K562 (cell line): ENCODE measurements at regions not wholly inside any gene's neighbourhood (a gene's known extent, or its start where the extent isn't known, plus 50 kb on each side); places are given as distances from the start of the nearest gene placed in this dataset.
A peak's percentile ranks its signal among the peaks of the same experiment; 100 is the strongest.
"Not testable (repeated sequence)": the region's sequence is repeated elsewhere in the genome, so short reads cannot be mapped to it uniquely, and the experiment has no call there.

ENCODE experiments used
- ATAC-seq: fragments of 200-7000 bp; cut with Tn5 transposase; 3 replicates; pipeline ENCODE4 v1.9.1; 2020; ENCODE audit warnings: moderate library complexity
- BruUV-seq: library from RNA; stranded (reverse); fragments of 400-500 nt; replicated peaks from 2 replicates; lab custom pipeline; 2021; lab: Mats Ljungman, UMichigan
- CTCF ChIA-PET: fragments of 300-600 bp; formaldehyde crosslinking; extraction: SDS; loops from one replicate; lab custom pipeline; 2021; ENCODE audit warnings: low intra/inter-chr PET ratio; lab: Yijun Ruan, JAX
- POLR2A ChIA-PET: fragments of 300-600, 350-650 bp; sonication (Branson Sonifier 250); formaldehyde crosslinking; extraction: SDS; loops from one replicate; lab custom pipeline; 2021; ENCODE audit warnings: antibody characterized with exemption, inconsistent platforms; lab: Yijun Ruan, JAX
- DNase-seq, 4 experiments: peaks; one replicate each; pipeline versions ENCODE4 v3.0.0 to v3.0.0-alpha.2; 2011 to 2018; ENCODE audit warnings: low spot score in 3 of 4, mixed read lengths in 3 of 4; ENCODE audit errors: extremely low read depth in 1 of 4
- FAIRE-seq: peaks from 2 replicates; lab custom pipeline; 2011; peaks lifted over from hg19 to GRCh38; lab: Jason Lieb, UNC
- H2AFZ ChIP-seq: 2 replicates; pipeline ENCODE4 v1.6.0; 2011; ENCODE audit warnings: low read depth, low read length, control low read depth, inconsistent platforms
- H3K27ac ChIP-seq: fragments of 200-600 bp; 3 replicates; pipeline ENCODE4 v1.8.0; 2011; ENCODE audit warnings: low read depth, mild to moderate bottlenecking, control low read depth, inconsistent platforms, low read length, moderate library complexity, mixed read lengths; ENCODE audit errors: extremely low read depth
- H3K27me3 ChIP-seq, 2 experiments: fragments of 300-600 bp in 1 of 2; 2 replicates in 1 of 2; 3 replicates in 1 of 2; pipeline versions ENCODE4 v1.6.0 to v1.8.0; 2011; ENCODE audit warnings: inconsistent platforms in 2 of 2, low read length in 2 of 2, mild to moderate bottlenecking in 1 of 2, mixed read lengths in 1 of 2, moderate library complexity in 1 of 2; ENCODE audit not compliant: control insufficient read depth in 2 of 2, insufficient read depth in 2 of 2
- H3K36me3 ChIP-seq: fragments of 300-600 bp; 3 replicates; pipeline ENCODE4 v1.8.0; 2011; ENCODE audit warnings: mild to moderate bottlenecking, low read length, inconsistent platforms; ENCODE audit not compliant: control insufficient read depth, insufficient read depth
- H3K4me1 ChIP-seq, 2 experiments: fragments of 200-600 bp in 1 of 2; replicated peaks in 1 of 2; 2 replicates in 1 of 2; 3 replicates in 1 of 2; pipeline versions ENCODE4 v1.5.1 to v1.8.0; 2011; ENCODE audit warnings: inconsistent platforms in 2 of 2, low read length in 2 of 2, mild to moderate bottlenecking in 1 of 2, mixed read lengths in 1 of 2, moderate library complexity in 1 of 2; ENCODE audit not compliant: control insufficient read depth in 2 of 2, insufficient read depth in 2 of 2
- H3K4me2 ChIP-seq: 2 replicates; pipeline ENCODE4 v1.6.1; 2011; ENCODE audit warnings: low read length, control low read depth, inconsistent platforms, mixed read lengths; ENCODE audit not compliant: insufficient read depth
- H3K4me3 ChIP-seq: fragments of 200-600 bp; sonication (generic), shearing (Covaris generic); 2 replicates; pipeline ENCODE4 v1.5.1; 2016; ENCODE audit warnings: control low read depth, inconsistent platforms
- H3K79me2 ChIP-seq: fragments of 200-600 bp; 3 replicates; pipeline ENCODE4 v1.8.0; 2011; ENCODE audit warnings: low read length, inconsistent platforms; ENCODE audit not compliant: control insufficient read depth, insufficient read depth
- H3K9ac ChIP-seq, 2 experiments: 2 replicates each; pipeline versions ENCODE4 v1.6.0 to v1.6.1; 2011; ENCODE audit warnings: low read depth in 2 of 2, low read length in 2 of 2, control low read depth in 1 of 2, inconsistent platforms in 1 of 2, mild to moderate bottlenecking in 1 of 2, mixed read lengths in 1 of 2; ENCODE audit not compliant: insufficient read depth in 1 of 2
- H3K9me1 ChIP-seq: one replicate; pipeline ENCODE4 v1.6.0; 2011; ENCODE audit warnings: inconsistent platforms, mild to moderate bottlenecking, low read length, moderate library complexity; ENCODE audit not compliant: control insufficient read depth, insufficient read depth
- H3K9me3 ChIP-seq: replicated peaks from 2 replicates; pipeline ENCODE4 v1.5.1; 2011; ENCODE audit warnings: low read depth, low read length, inconsistent platforms; ENCODE audit not compliant: control insufficient read depth, insufficient read depth
- H4K20me1 ChIP-seq: replicated peaks from 2 replicates; pipeline ENCODE4 v1.6.1; 2011; ENCODE audit warnings: low read length, inconsistent platforms, mixed read lengths; ENCODE audit not compliant: control insufficient read depth, insufficient read depth
- CC2D1A ChIP-seq: fragments of 450-650 bp; IDR thresholded peaks from 2 replicates; pipeline ENCODE4 v1.6.1; 2017; ENCODE audit warnings: mild to moderate bottlenecking
- MCM2 ChIP-seq: fragments of 450-650 bp; IDR thresholded peaks from 2 replicates; pipeline ENCODE4 v1.6.1; 2017; ENCODE audit warnings: low read depth, mild to moderate bottlenecking
- MCM3 ChIP-seq: fragments of 450-650 bp; IDR thresholded peaks from 2 replicates; pipeline ENCODE4 v1.6.1; 2016
- NR2C1 ChIP-seq, 2 experiments: fragments of 450-650 bp; IDR thresholded peaks; 2 replicates each; pipeline ENCODE4 v1.6.1; 2017; ENCODE audit warnings: mild to moderate bottlenecking in 2 of 2, antibody characterized with exemption in 1 of 2, inconsistent platforms in 1 of 2, missing compliant biosample characterization in 1 of 2, missing genetic modification characterization in 1 of 2
- NR2C2 ChIP-seq, 2 experiments: fragments of 200-800 bp in 1 of 2; sonication (Bioruptor generic) in 1 of 2; sonication (generic) in 1 of 2; formaldehyde crosslinking in 1 of 2; IDR thresholded peaks; 2 replicates each; pipeline versions ENCODE4 v1.6.1 to v1.8.0; 2016 to 2022; ENCODE audit warnings: mild to moderate bottlenecking in 1 of 2, missing compliant biosample characterization in 1 of 2, missing genetic modification characterization in 1 of 2, missing genetic modification reagents in 1 of 2
- ZBTB40 ChIP-seq, 2 experiments: fragments of 450-650 bp in 1 of 2; sonication (generic) in 1 of 2; formaldehyde crosslinking in 1 of 2; IDR thresholded peaks; 2 replicates each; pipeline versions ENCODE4 v1.7.1 to v1.9.0; 2016 to 2022; ENCODE audit warnings: inconsistent platforms in 1 of 2, mild to moderate bottlenecking in 1 of 2, missing genetic modification reagents in 1 of 2
- WGBS: fragments of 100-300 bp; shearing (Covaris generic); methylation state at CpG from one replicate; pipeline ENCODE4 v1.1.6; 2016; ENCODE audit warnings: low coverage, mixed read lengths; ENCODE audit not compliant: insufficient coverage; ENCODE audit errors: missing lambda C conversion rate; 5-methylcytosine and 5-hydroxymethylcytosine counted together
- in situ Hi-C: fragments of 300-500 bp; cut with MboI; formaldehyde crosslinking; loops from 4 replicates; pipeline ENCODE4 v1.15.0; 2018; ENCODE audit warnings: inconsistent platforms, mixed read lengths
- intact Hi-C: fragments of 100-400 bp; cut with micrococcal nuclease; formaldehyde crosslinking; loops from 2 replicates; pipeline ENCODE4 v1.14.2; 2022
- TF ChIP-seq, protein P1 (sequence below): sonication (generic); IDR thresholded peaks from 2 replicates; pipeline ENCODE4 v1.6.1; 2016
- TF ChIP-seq, protein P2 (sequence below): sonication (generic); formaldehyde crosslinking; IDR thresholded peaks from 2 replicates; pipeline ENCODE4 v1.8.1; 2023; ENCODE audit warnings: mild to moderate bottlenecking, missing genetic modification reagents

GRCh38 chr15:101980206-101980910 lies 168.4 kb downstream of the OR4F15 start:
- POLR2A ChIA-PET; H3K4me1 ChIP-seq; H3K27me3 ChIP-seq; H3K79me2 ChIP-seq; H3K9me3 ChIP-seq; H4K20me1 ChIP-seq; BruUV-seq; H3K27ac ChIP-seq; H3K36me3 ChIP-seq; in situ Hi-C loops; H3K9ac ChIP-seq; intact Hi-C loops; FAIRE-seq; H3K9me1 ChIP-seq; H2AFZ ChIP-seq; H3K4me2 ChIP-seq; H3K4me3 ChIP-seq; TF ChIP-seq ZBTB40 (IDR thresholded peaks at IDR 0.05): not testable (repeated sequence)
- CTCF ChIA-PET: interaction anchor here (0.6 kb wide), 1 partner anchor 215 kb away, joined by 4 read pairs; no protein-coding TSS in a partner anchor
- DNase-seq (peak in 2 of 4 experiments; percentile 4 to 28), ATAC-seq (peak; percentile 51; the same call in 2 of the 3 replicates)
- WGBS: 89% methylated on average over 26 of the region's 53 CpGs
- TF ChIP-seq, protein P1, sequence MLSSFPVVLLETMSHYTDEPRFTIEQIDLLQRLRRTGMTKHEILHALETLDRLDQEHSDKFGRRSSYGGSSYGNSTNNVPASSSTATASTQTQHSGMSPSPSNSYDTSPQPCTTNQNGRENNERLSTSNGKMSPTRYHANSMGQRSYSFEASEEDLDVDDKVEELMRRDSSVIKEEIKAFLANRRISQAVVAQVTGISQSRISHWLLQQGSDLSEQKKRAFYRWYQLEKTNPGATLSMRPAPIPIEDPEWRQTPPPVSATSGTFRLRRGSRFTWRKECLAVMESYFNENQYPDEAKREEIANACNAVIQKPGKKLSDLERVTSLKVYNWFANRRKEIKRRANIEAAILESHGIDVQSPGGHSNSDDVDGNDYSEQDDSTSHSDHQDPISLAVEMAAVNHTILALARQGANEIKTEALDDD: peak; percentile 94
- TF ChIP-seq CC2D1A (peak; percentile 69; the same call in 1 of the 2 replicates), MCM2 (peak; percentile 59; the same call in 1 of the 2 replicates), MCM3 (peak; percentile 94), NR2C1 (IDR thresholded peaks at IDR 0.05) (peak; percentile 99), NR2C1 (tag; IDR thresholded peaks at IDR 0.05) (peak; percentile 97), ZBTB40 (CRISPR knock-in tag; IDR thresholded peaks at IDR 0.05) (0 out of 2 replicates have a peak, but pooled peaks have one; percentile 4), NR2C2 (CRISPR knock-in tag; IDR thresholded peaks at IDR 0.05) (peak; percentile 99), NR2C2 (tag; IDR thresholded peaks at IDR 0.05) (peak; percentile 94)
- TF ChIP-seq, protein P2, sequence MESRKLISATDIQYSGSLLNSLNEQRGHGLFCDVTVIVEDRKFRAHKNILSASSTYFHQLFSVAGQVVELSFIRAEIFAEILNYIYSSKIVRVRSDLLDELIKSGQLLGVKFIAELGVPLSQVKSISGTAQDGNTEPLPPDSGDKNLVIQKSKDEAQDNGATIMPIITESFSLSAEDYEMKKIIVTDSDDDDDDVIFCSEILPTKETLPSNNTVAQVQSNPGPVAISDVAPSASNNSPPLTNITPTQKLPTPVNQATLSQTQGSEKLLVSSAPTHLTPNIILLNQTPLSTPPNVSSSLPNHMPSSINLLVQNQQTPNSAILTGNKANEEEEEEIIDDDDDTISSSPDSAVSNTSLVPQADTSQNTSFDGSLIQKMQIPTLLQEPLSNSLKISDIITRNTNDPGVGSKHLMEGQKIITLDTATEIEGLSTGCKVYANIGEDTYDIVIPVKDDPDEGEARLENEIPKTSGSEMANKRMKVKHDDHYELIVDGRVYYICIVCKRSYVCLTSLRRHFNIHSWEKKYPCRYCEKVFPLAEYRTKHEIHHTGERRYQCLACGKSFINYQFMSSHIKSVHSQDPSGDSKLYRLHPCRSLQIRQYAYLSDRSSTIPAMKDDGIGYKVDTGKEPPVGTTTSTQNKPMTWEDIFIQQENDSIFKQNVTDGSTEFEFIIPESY: peak; percentile 86
